H1 (cell line): ENCODE measurements at regions not wholly inside any gene's neighbourhood (a gene's known extent, or its start where the extent isn't known, plus 50 kb on each side); places are given as distances from the start of the nearest gene placed in this dataset.

Experiments used
- CTCF ChIA-PET: fragments of 300-600 bp; sonication (Branson Sonifier 250); formaldehyde crosslinking; loops from one replicate; lab custom pipeline; 2021; ENCODE audit not compliant: partially characterized antibody; lab: Charles Lee
- POLR2A ChIA-PET: fragments of 300-600 bp; sonication (Branson Sonifier 250); formaldehyde crosslinking; loops from one replicate; lab custom pipeline; 2021; ENCODE audit warnings: inconsistent platforms; ENCODE audit not compliant: partially characterized antibody; lab: Charles Lee
- DNase-seq, 2 experiments: peaks; one replicate each; pipeline versions ENCODE4 v3.0.0 to v3.0.0-alpha.2; 2010 to 2022; ENCODE audit warnings: low spot score in 2 of 2, low read depth in 1 of 2, mixed read lengths in 1 of 2
- FAIRE-seq: peaks from 2 replicates; lab custom pipeline; 2011; peaks lifted over from hg19 to GRCh38; lab: Jason Lieb, UNC
- H2AFZ ChIP-seq: 2 replicates; pipeline ENCODE4 v1.8.1; 2012; ENCODE audit warnings: low read length, inconsistent platforms
- H2AK5ac ChIP-seq: 2 replicates; pipeline ENCODE4 v1.6.1; 2013; ENCODE audit warnings: low read depth, low read length
- H2BK120ac ChIP-seq: replicated peaks from 2 replicates; pipeline ENCODE3; 2013; ENCODE audit warnings: low read depth, low read length, inconsistent platforms
- H2BK12ac ChIP-seq: 2 replicates; pipeline ENCODE4 v1.6.1; 2013; ENCODE audit warnings: low read depth, low read length
- H2BK15ac ChIP-seq: 2 replicates; pipeline ENCODE4 v1.6.1; 2013; ENCODE audit warnings: low read length
- H2BK20ac ChIP-seq: 2 replicates; pipeline ENCODE4 v1.6.1; 2013; ENCODE audit warnings: low read length
- H2BK5ac ChIP-seq: 2 replicates; pipeline ENCODE4 v1.6.1; 2013; ENCODE audit warnings: low read depth, low read length
- H3K14ac ChIP-seq: 2 replicates; pipeline ENCODE4 v1.6.1; 2013; ENCODE audit warnings: inconsistent platforms; ENCODE audit not compliant: insufficient read length
- H3K18ac ChIP-seq: 2 replicates; pipeline ENCODE4 v1.6.1; 2013; ENCODE audit warnings: low read length; ENCODE audit errors: extremely low read depth
- H3K23ac ChIP-seq: 2 replicates; pipeline ENCODE4 v1.6.1; 2013; ENCODE audit warnings: inconsistent platforms; ENCODE audit not compliant: insufficient read length
- H3K23me2 ChIP-seq: 2 replicates; pipeline ENCODE4 v1.6.1; 2013; ENCODE audit warnings: low read depth, low read length
- H3K27ac ChIP-seq: 2 replicates; pipeline ENCODE4 v1.6.1; 2011; ENCODE audit warnings: low read depth, low read length, inconsistent platforms
- H3K27me3 ChIP-seq, 4 experiments: replicated peaks in 1 of 4; 1 replicate in 1 of 4; 2 replicates in 3 of 4; pipeline versions ENCODE4 v1.6.1 to v1.8.1; 2011 to 2013; ENCODE audit warnings: low read length in 3 of 4, mild to moderate bottlenecking in 3 of 4, inconsistent platforms in 2 of 4, mixed read lengths in 2 of 4, moderate library complexity in 1 of 4; ENCODE audit not compliant: control insufficient read depth in 3 of 4, insufficient read depth in 3 of 4; ENCODE audit errors: extremely low read depth in 1 of 4
- H3K36me3 ChIP-seq, 4 experiments: 2 replicates each; pipeline versions ENCODE4 v1.6.1 to v1.8.1; 2011 to 2013; ENCODE audit warnings: mild to moderate bottlenecking in 4 of 4, low read length in 3 of 4, moderate library complexity in 2 of 4, control low read depth in 1 of 4, inconsistent platforms in 1 of 4; ENCODE audit not compliant: insufficient read depth in 4 of 4, control insufficient read depth in 2 of 4
- H3K4ac ChIP-seq: replicated peaks from 2 replicates; pipeline ENCODE3; 2013; ENCODE audit warnings: low read length, low read depth, mixed read lengths, inconsistent platforms; ENCODE audit not compliant: insufficient read length
- H3K4me1 ChIP-seq, 4 experiments: replicated peaks in 1 of 4; 1 replicate in 1 of 4; 2 replicates in 3 of 4; pipeline versions ENCODE4 v1.6.1 to v1.8.1; 2011 to 2013; ENCODE audit warnings: low read length in 3 of 4, inconsistent platforms in 2 of 4, mixed read lengths in 1 of 4; ENCODE audit not compliant: insufficient read depth in 4 of 4, control insufficient read depth in 3 of 4
- H3K4me2 ChIP-seq, 2 experiments: 2 replicates each; pipeline versions ENCODE4 v1.6.1 to v1.8.1; 2011 to 2013; ENCODE audit warnings: low read depth in 2 of 2, low read length in 2 of 2, control low read depth in 1 of 2, inconsistent platforms in 1 of 2, mild to moderate bottlenecking in 1 of 2; ENCODE audit not compliant: insufficient read depth in 1 of 2
- H3K4me3 ChIP-seq, 4 experiments: fragments of 200-600, 300-600 bp in 1 of 4; sonication (generic), shearing (Covaris generic), sonication (Bioruptor Twin) in 1 of 4; 2 replicates each; pipeline versions ENCODE4 v1.5.1 to v1.8.1; 2011 to 2016; ENCODE audit warnings: low read length in 4 of 4, low read depth in 3 of 4, control low read depth in 2 of 4, inconsistent platforms in 2 of 4, mild to moderate bottlenecking in 2 of 4, mixed read lengths in 1 of 4, moderate library complexity in 1 of 4; ENCODE audit not compliant: insufficient read depth in 2 of 4; ENCODE audit errors: extremely low read depth in 1 of 4
- H3K56ac ChIP-seq: replicated peaks from 2 replicates; pipeline ENCODE3; 2013; ENCODE audit warnings: low read depth, mild to moderate bottlenecking, mixed read lengths, low read length, inconsistent platforms; ENCODE audit not compliant: insufficient read length
- H3K79me1 ChIP-seq: 2 replicates; pipeline ENCODE4 v1.6.1; 2013; ENCODE audit warnings: low read depth, low read length, control low read depth
- H3K79me2 ChIP-seq, 2 experiments: 2 replicates each; pipeline versions ENCODE4 v1.6.1 to v1.8.1; 2012 to 2013; ENCODE audit warnings: low read length in 2 of 2, mild to moderate bottlenecking in 2 of 2, inconsistent platforms in 1 of 2; ENCODE audit not compliant: insufficient read depth in 2 of 2, control insufficient read depth in 1 of 2
- H3K9ac ChIP-seq, 4 experiments: replicated peaks in 1 of 4; 1 replicate in 1 of 4; 2 replicates in 3 of 4; pipeline versions ENCODE4 v1.6.1 to v1.8.1; 2011 to 2013; ENCODE audit warnings: low read depth in 3 of 4, low read length in 3 of 4, control low read depth in 2 of 4, mild to moderate bottlenecking in 2 of 4, moderate library complexity in 2 of 4, inconsistent platforms in 1 of 4; ENCODE audit errors: extremely low read depth in 1 of 4
- H3K9me3 ChIP-seq, 2 experiments: 2 replicates each; pipeline versions ENCODE4 v1.6.1 to v1.8.1; 2012 to 2013; ENCODE audit warnings: mild to moderate bottlenecking in 2 of 2, moderate library complexity in 2 of 2, control low read depth in 1 of 2, inconsistent platforms in 1 of 2, low read depth in 1 of 2, low read length in 1 of 2, mixed read lengths in 1 of 2; ENCODE audit not compliant: insufficient read depth in 2 of 2
- H4K20me1 ChIP-seq, 2 experiments: replicated peaks in 1 of 2; 2 replicates each; pipeline versions ENCODE3 to v1.8.1; 2011 to 2013; ENCODE audit warnings: inconsistent platforms in 2 of 2, low read length in 2 of 2, mild to moderate bottlenecking in 1 of 2; ENCODE audit not compliant: insufficient read depth in 2 of 2, control insufficient read depth in 1 of 2
- H4K5ac ChIP-seq: 2 replicates; pipeline ENCODE4 v1.6.1; 2013; ENCODE audit warnings: low read length, low read depth, mixed read lengths, inconsistent platforms; ENCODE audit not compliant: insufficient read length
- H4K8ac ChIP-seq: 2 replicates; pipeline ENCODE4 v1.8.0; 2013; ENCODE audit warnings: mild to moderate bottlenecking, moderate library complexity, low read length, inconsistent platforms; ENCODE audit not compliant: insufficient read depth; ENCODE audit errors: extremely low read depth
- H4K91ac ChIP-seq: replicated peaks from 2 replicates; pipeline ENCODE3; 2013; ENCODE audit warnings: low read length, mixed read lengths, inconsistent platforms; ENCODE audit not compliant: insufficient read length
- CEBPB ChIP-seq: IDR thresholded peaks from 2 replicates; pipeline ENCODE4 v1.6.1; 2012; ENCODE audit warnings: low read depth, low read length
- CTBP2 ChIP-seq: IDR thresholded peaks from 2 replicates; pipeline ENCODE4 v1.7.0; 2011; ENCODE audit warnings: borderline replicate concordance, mild to moderate bottlenecking, moderate library complexity, mixed read lengths, low read length; ENCODE audit not compliant: insufficient read depth, insufficient read length
- JUN ChIP-seq: IDR thresholded peaks from 2 replicates; pipeline ENCODE4 v1.6.1; 2011; ENCODE audit warnings: low read depth, mild to moderate bottlenecking, improper control_type of control experiment, low read length
- NRF1 ChIP-seq: IDR thresholded peaks from 2 replicates; pipeline ENCODE4 v1.6.1; 2011; ENCODE audit warnings: mild to moderate bottlenecking, low read depth, low read length, improper control_type of control experiment
- POLR2AphosphoS5 ChIP-seq: IDR thresholded peaks from 2 replicates; pipeline ENCODE4 v1.6.1; 2011; ENCODE audit warnings: low read depth, low read length
- TAF1 ChIP-seq: IDR thresholded peaks from 2 replicates; pipeline ENCODE4 v1.6.1; 2011; ENCODE audit warnings: mild to moderate bottlenecking, low read depth, low read length
- TAF7 ChIP-seq: optimal IDR thresholded peaks from 2 replicates; pipeline ENCODE3; 2011; ENCODE audit warnings: low read depth, mild to moderate bottlenecking, inconsistent platforms, low read length, moderate library complexity, borderline replicate concordance
- TCF12 ChIP-seq: IDR thresholded peaks from 2 replicates; pipeline ENCODE4 v1.6.1; 2011; ENCODE audit warnings: low read depth, mild to moderate bottlenecking, low read length
- WGBS, 2 experiments: shearing (Covaris generic) in 1 of 2; methylation state at CpG; one replicate each; pipeline versions ENCODE4 v1.1.6 to v1.1.7; 2013 to 2015; ENCODE audit warnings: low lambda C conversion rate in 2 of 2, mixed read lengths in 2 of 2, inconsistent platforms in 1 of 2, low coverage in 1 of 2, missing lambda C conversion rate in 1 of 2; ENCODE audit not compliant: insufficient replicate concordance in 2 of 2, insufficient coverage in 1 of 2, insufficient read length in 1 of 2; ENCODE audit errors: extremely low coverage in 1 of 2, missing lambda C conversion rate in 1 of 2; 5-methylcytosine and 5-hydroxymethylcytosine counted together

DNA sequence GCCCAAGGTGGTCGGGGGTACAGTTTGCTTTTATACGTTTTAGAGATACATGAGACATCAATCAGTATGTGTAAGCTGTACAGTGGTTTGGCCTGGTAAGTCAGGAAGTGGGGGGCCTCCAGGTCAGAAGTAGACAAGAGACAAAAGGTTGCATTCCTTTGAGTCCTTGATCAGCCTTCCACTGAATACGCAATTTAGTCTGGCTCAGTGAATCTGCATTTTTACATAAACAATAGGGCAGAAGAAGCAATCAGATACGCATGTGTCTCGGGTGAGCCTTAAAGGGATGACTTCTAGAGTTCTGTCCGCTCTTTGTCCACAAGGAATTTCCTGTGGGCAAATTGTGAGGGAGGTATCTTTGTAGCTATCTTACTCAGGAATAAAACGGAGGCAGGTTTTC, 87.2 kb downstream of the SOWAHC start:
- no peak overlapping the region for H3K14ac ChIP-seq
- no peak overlapping the region for H3K23ac ChIP-seq
- H4K8ac ChIP-seq = no peak overlapping the region
- no peak overlapping the region for H4K91ac ChIP-seq
- no peak overlapping the region for H2BK15ac ChIP-seq
- H4K20me1 ChIP-seq = no peaks in the 10 kb centered on the region
- no peak overlapping the region for H3K18ac ChIP-seq
- no peaks in the 10 kb centered on the region for H3K23me2 ChIP-seq
- H2AFZ ChIP-seq = no peak overlapping the region
- DNase-seq (no peak), FAIRE-seq (no peak)
- no peak overlapping the region for H4K5ac ChIP-seq
- H3K9ac ChIP-seq = no peak overlapping the region
- no peak overlapping the region; the same call in 1 of the 2 replicates for H2AK5ac ChIP-seq
- H2BK20ac ChIP-seq = no peak overlapping the region
- H3K4me1 ChIP-seq = peaks cover 3 to 11% (median 6%) of the 10 kb centered on the region in 4 experiments
- H3K36me3 ChIP-seq = no peaks in the 10 kb centered on the region
- H3K27ac ChIP-seq = no peak overlapping the region
- no peak overlapping the region for H3K4me3 ChIP-seq
- ChIA-PET CTCF (interaction anchor here (1.1 to 1.8 kb wide), 3 partner anchors 9 to 155 kb away, joined by 3 to 7 read pairs (median 5); no protein-coding TSS in a partner anchor), POLR2A (interaction anchor here (1.2 to 1.5 kb wide), 3 partner anchors 11 to 87 kb away, joined by 3 to 4 read pairs (median 3); partner anchors contain the start of gene SOWAHC)
- no peaks in the 10 kb centered on the region for H3K79me1 ChIP-seq
- TF ChIP-seq NRF1 (no peak), CEBPB (no peak), JUN (no peak), TCF12 (no peak), POLR2AphosphoS5 (no peak), CTBP2 (no peak), TAF1 (no peak), TAF7 (no peak)
- H2BK120ac ChIP-seq = no peak overlapping the region
- no peaks in the 10 kb centered on the region for H3K79me2 ChIP-seq
- peak overlapping the region; percentile 76; the same call in 1 of the 2 replicates for H2BK5ac ChIP-seq
- H3K27me3 ChIP-seq = no peaks in the 10 kb centered on the region
- 86% methylated on average over 7 of the region's 7 CpGs; no CpG with 5 or more reads in 1 of the 2 experiments for WGBS, 2 experiments
- peak overlapping the region; percentile 94; the same call in 1 of the 2 replicates for H2BK12ac ChIP-seq
- no peaks in the 10 kb centered on the region for H3K9me3 ChIP-seq
- no peak overlapping the region for H3K56ac ChIP-seq
- H3K4ac ChIP-seq = no peak overlapping the region
- H3K4me2 ChIP-seq = no peak overlapping the region; a peak in 1 of 4 replicates
